ENCODE measurements at regions not wholly inside any gene's neighbourhood (a gene's known extent, or its start where the extent isn't known, plus 50 kb on each side); places are given as distances from the start of the nearest gene placed in this dataset.
A peak's percentile ranks its signal among the peaks of the same experiment; 100 is the strongest.

DNA sequence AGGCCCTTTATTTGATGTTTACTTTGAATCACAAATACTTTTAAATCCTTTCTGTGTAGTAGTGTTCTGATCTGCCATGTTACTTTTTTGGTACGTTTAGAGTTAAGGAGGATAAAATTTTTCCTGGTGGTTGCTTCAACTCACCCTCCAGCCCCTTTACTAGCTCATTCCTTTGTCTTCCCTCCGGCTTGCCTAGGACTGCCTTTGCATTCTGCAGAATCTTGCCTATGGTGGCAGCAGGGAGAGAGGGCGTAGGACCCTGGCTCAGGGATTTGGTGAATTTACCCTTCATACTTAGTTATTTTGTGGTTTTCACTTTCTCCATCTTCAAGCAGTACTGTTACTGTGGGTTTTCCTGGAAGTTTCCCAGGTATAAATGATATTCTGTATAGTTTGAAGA lies 833.5 kb downstream of the XPNPEP1 start:
- no peak overlapping the region for H2AFZ ChIP-seq (ENCODE audit: low read depth, low read length)
- no peak for TF ChIP-seq EZH2 (IDR thresholded peaks at IDR 0.05; ENCODE audit: borderline replicate concordance, insufficient read depth, low read length, poor library complexity, severe bottlenecking)
- TF ChIP-seq, protein P1, sequence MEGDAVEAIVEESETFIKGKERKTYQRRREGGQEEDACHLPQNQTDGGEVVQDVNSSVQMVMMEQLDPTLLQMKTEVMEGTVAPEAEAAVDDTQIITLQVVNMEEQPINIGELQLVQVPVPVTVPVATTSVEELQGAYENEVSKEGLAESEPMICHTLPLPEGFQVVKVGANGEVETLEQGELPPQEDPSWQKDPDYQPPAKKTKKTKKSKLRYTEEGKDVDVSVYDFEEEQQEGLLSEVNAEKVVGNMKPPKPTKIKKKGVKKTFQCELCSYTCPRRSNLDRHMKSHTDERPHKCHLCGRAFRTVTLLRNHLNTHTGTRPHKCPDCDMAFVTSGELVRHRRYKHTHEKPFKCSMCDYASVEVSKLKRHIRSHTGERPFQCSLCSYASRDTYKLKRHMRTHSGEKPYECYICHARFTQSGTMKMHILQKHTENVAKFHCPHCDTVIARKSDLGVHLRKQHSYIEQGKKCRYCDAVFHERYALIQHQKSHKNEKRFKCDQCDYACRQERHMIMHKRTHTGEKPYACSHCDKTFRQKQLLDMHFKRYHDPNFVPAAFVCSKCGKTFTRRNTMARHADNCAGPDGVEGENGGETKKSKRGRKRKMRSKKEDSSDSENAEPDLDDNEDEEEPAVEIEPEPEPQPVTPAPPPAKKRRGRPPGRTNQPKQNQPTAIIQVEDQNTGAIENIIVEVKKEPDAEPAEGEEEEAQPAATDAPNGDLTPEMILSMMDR (IDR thresholded peaks at IDR 0.05; ENCODE audit: poor library complexity, severe bottlenecking) = no peak
- TF ChIP-seq TAF1 (IDR thresholded peaks at IDR 0.05; ENCODE audit: low read depth) = no peak
- TF ChIP-seq MXI1 (conservative IDR thresholded peaks at IDR 0.05; ENCODE audit: poor library complexity, severe bottlenecking) = no peak
- TF ChIP-seq RAD21 (conservative IDR thresholded peaks at IDR 0.05) = no peak
- TF ChIP-seq SMC3 (conservative IDR thresholded peaks at IDR 0.05; ENCODE audit: poor library complexity) = no peak
- TF ChIP-seq EP300 (conservative IDR thresholded peaks at IDR 0.05; ENCODE audit: poor library complexity, severe bottlenecking) = no peak
- TF ChIP-seq, protein P2, sequence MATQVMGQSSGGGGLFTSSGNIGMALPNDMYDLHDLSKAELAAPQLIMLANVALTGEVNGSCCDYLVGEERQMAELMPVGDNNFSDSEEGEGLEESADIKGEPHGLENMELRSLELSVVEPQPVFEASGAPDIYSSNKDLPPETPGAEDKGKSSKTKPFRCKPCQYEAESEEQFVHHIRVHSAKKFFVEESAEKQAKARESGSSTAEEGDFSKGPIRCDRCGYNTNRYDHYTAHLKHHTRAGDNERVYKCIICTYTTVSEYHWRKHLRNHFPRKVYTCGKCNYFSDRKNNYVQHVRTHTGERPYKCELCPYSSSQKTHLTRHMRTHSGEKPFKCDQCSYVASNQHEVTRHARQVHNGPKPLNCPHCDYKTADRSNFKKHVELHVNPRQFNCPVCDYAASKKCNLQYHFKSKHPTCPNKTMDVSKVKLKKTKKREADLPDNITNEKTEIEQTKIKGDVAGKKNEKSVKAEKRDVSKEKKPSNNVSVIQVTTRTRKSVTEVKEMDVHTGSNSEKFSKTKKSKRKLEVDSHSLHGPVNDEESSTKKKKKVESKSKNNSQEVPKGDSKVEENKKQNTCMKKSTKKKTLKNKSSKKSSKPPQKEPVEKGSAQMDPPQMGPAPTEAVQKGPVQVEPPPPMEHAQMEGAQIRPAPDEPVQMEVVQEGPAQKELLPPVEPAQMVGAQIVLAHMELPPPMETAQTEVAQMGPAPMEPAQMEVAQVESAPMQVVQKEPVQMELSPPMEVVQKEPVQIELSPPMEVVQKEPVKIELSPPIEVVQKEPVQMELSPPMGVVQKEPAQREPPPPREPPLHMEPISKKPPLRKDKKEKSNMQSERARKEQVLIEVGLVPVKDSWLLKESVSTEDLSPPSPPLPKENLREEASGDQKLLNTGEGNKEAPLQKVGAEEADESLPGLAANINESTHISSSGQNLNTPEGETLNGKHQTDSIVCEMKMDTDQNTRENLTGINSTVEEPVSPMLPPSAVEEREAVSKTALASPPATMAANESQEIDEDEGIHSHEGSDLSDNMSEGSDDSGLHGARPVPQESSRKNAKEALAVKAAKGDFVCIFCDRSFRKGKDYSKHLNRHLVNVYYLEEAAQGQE (IDR thresholded peaks at IDR 0.05; ENCODE audit: borderline replicate concordance) = no peak
- TF ChIP-seq POLR2AphosphoS5 (IDR thresholded peaks at IDR 0.05) = no peak
- H4K20me1 ChIP-seq (ENCODE audit: insufficient read depth) = no peaks in the 10 kb centered on the region
- H3K9me2 ChIP-seq (ENCODE audit: insufficient read depth, low read length) = no peaks in the 10 kb centered on the region
- no peak overlapping the region for H3K9ac ChIP-seq (ENCODE audit: low read length)
- no peak overlapping the region for H3K4me2 ChIP-seq (ENCODE audit: low read length)
- H3K27ac ChIP-seq (ENCODE audit: low read length) = no peak overlapping the region
- no peaks in the 10 kb centered on the region for H3K9me3 ChIP-seq (ENCODE audit: low read length)
- no peaks in the 10 kb centered on the region for H3K27me3 ChIP-seq (ENCODE audit: insufficient read depth, low read depth, low read length)
- no peaks in the 10 kb centered on the region for H3K36me3 ChIP-seq (ENCODE audit: insufficient read depth, low read length)
- H3F3A ChIP-seq (ENCODE audit: insufficient read depth, low read length, poor library complexity, severe bottlenecking) = no peaks in the 10 kb centered on the region
- H3K4me3 ChIP-seq (ENCODE audit: low read length) = no peak overlapping the region
- H3K79me2 ChIP-seq (replicated peaks; ENCODE audit: insufficient read depth, low read length) = no peaks in the 10 kb centered on the region

DNA sequence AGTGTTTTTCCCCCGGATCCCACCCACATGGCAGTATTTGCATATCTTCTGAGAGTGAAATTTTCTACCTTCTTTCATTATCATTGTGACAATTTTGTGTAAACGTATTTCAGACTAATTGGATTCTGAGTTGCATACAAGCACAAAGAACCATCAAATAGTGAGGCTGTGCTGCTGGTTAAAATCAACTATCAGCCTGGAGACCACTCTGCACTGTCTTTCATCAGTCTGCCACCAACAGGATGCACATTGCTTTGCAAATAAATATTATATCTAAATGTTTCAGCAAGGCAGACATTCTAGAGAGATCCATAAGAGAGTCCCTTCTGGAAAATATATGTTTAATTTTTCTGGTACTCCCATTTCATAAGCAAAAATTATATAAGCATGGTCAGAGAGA lies 851.8 kb downstream of the XPNPEP1 start:
- no peaks in the 10 kb centered on the region for H3K9me2 ChIP-seq (ENCODE audit: insufficient read depth, low read length)
- H3K4me2 ChIP-seq (ENCODE audit: low read length) = no peak overlapping the region
- TF ChIP-seq, protein P2 (IDR thresholded peaks at IDR 0.05; ENCODE audit: borderline replicate concordance) = no peak
- TF ChIP-seq, protein P1 (IDR thresholded peaks at IDR 0.05; ENCODE audit: poor library complexity, severe bottlenecking) = peak; percentile 42
- peak; percentile 43 for TF ChIP-seq RAD21 (conservative IDR thresholded peaks at IDR 0.05)
- H4K20me1 ChIP-seq (ENCODE audit: insufficient read depth) = no peaks in the 10 kb centered on the region
- no peaks in the 10 kb centered on the region for H3F3A ChIP-seq (ENCODE audit: insufficient read depth, low read length, poor library complexity, severe bottlenecking)
- H3K9me3 ChIP-seq (ENCODE audit: low read length) = no peaks in the 10 kb centered on the region
- H2AFZ ChIP-seq (ENCODE audit: low read depth, low read length) = no peak overlapping the region
- no peaks in the 10 kb centered on the region for H3K36me3 ChIP-seq (ENCODE audit: insufficient read depth, low read length)
- no peak overlapping the region for H3K27ac ChIP-seq (ENCODE audit: low read length)
- H3K9ac ChIP-seq (ENCODE audit: low read length) = no peak overlapping the region
- no peak overlapping the region for H3K4me3 ChIP-seq (ENCODE audit: low read length)
- H3K27me3 ChIP-seq (ENCODE audit: insufficient read depth, low read depth, low read length) = no peaks in the 10 kb centered on the region
- no peaks in the 10 kb centered on the region for H3K79me2 ChIP-seq (replicated peaks; ENCODE audit: insufficient read depth, low read length)
